ENCODE measurements at regions not wholly inside any gene's neighbourhood (a gene's known extent, or its start where the extent isn't known, plus 50 kb on each side); places are given as distances from the start of the nearest gene placed in this dataset.
A peak's percentile ranks its signal among the peaks of the same experiment; 100 is the strongest.

DNA sequence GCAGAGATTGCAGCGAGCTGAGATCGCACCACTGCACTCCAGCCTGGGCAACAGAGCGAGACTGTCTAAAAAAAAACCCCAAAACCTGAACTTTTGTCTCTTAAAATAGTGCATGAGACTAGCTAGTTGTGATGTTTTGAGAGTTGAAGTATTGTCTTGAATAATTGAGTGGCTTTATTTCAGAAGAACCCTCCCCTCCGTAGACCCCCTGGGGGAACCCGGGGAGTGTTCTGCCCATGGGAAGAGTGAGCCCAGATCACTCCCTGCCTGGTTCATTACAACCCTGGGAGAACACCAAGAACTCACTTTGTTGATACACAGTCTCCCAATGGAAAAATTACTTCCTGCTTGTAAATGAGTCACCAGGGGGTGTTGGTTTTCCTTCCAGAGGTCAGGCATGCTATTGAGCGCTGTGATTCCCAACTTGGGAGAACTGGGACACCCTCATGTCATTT, 65.3 kb upstream of the SHISA3 start (continued):
- TF ChIP-seq POU2F2 (IDR thresholded peaks at IDR 0.05; ENCODE audit: borderline replicate concordance, low read depth, low read length) (no peak), ZSCAN29 (IDR thresholded peaks at IDR 0.05) (no peak), PAX5 (IDR thresholded peaks at IDR 0.05; ENCODE audit: borderline replicate concordance, low read depth, low read length) (0 out of 2 replicates have a peak, but pooled peaks have one; percentile 17), HCFC1 (IDR thresholded peaks at IDR 0.05; ENCODE audit: low read length) (no peak), NRF1 (conservative IDR thresholded peaks at IDR 0.05; ENCODE audit: low read depth, low read length) (no peak), HDGF (IDR thresholded peaks at IDR 0.05) (no peak), FOXM1 (IDR thresholded peaks at IDR 0.05; ENCODE audit: low read depth, low read length) (peak; percentile 41; the same call in 1 of the 2 replicates), PML (IDR thresholded peaks at IDR 0.05; ENCODE audit: low read length) (no peak; the same call in none of the 2 replicates), CBFB (IDR thresholded peaks at IDR 0.05; ENCODE audit: low read depth) (no peak), RAD51 (IDR thresholded peaks at IDR 0.05) (no peak), TARDBP (IDR thresholded peaks at IDR 0.05; ENCODE audit: borderline replicate concordance) (no peak), SMC3 (IDR thresholded peaks at IDR 0.05; ENCODE audit: borderline replicate concordance, low read length) (no peak), SIX5 (IDR thresholded peaks at IDR 0.05; ENCODE audit: low read depth, low read length, severe bottlenecking) (no peak), JUNB (IDR thresholded peaks at IDR 0.05) (peak; percentile 44), CBX3 (IDR thresholded peaks at IDR 0.05; ENCODE audit: borderline replicate concordance, low read depth) (no peak), BMI1 (IDR thresholded peaks at IDR 0.05; ENCODE audit: borderline replicate concordance) (no peak), SMAD1 (IDR thresholded peaks at IDR 0.05; ENCODE audit: low read depth, partially characterized antibody) (no peak), BHLHE40 (IDR thresholded peaks at IDR 0.05; ENCODE audit: borderline replicate concordance in 1 of 2, low read depth in 2 of 2, low read length in 1 of 2) (no peak), ZNF217 (IDR thresholded peaks at IDR 0.05) (no peak), LARP7 (IDR thresholded peaks at IDR 0.05) (no peak)
- TF ChIP-seq, protein P1, sequence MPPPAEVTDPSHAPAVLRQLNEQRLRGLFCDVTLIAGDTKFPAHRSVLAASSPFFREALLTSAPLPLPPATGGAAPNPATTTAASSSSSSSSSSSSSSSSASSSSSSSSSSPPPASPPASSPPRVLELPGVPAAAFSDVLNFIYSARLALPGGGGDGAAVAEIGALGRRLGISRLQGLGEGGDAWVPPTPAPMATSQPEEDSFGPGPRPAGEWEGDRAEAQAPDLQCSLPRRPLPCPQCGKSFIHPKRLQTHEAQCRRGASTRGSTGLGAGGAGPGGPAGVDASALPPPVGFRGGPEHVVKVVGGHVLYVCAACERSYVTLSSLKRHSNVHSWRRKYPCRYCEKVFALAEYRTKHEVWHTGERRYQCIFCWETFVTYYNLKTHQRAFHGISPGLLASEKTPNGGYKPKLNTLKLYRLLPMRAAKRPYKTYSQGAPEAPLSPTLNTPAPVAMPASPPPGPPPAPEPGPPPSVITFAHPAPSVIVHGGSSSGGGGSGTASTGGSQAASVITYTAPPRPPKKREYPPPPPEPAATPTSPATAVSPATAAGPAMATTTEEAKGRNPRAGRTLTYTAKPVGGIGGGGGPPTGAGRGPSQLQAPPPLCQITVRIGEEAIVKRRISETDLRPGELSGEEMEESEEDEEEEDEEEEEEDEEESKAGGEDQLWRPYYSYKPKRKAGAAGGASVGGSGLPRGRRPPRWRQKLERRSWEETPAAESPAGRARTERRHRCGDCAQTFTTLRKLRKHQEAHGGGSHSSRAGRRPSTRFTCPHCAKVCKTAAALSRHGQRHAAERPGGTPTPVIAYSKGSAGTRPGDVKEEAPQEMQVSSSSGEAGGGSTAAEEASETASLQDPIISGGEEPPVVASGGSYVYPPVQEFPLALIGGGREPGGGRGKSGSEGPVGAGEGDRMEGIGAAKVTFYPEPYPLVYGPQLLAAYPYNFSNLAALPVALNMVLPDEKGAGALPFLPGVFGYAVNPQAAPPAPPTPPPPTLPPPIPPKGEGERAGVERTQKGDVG (CRISPR knock-in tag; IDR thresholded peaks at IDR 0.05): no peak
- TF ChIP-seq, protein P2, sequence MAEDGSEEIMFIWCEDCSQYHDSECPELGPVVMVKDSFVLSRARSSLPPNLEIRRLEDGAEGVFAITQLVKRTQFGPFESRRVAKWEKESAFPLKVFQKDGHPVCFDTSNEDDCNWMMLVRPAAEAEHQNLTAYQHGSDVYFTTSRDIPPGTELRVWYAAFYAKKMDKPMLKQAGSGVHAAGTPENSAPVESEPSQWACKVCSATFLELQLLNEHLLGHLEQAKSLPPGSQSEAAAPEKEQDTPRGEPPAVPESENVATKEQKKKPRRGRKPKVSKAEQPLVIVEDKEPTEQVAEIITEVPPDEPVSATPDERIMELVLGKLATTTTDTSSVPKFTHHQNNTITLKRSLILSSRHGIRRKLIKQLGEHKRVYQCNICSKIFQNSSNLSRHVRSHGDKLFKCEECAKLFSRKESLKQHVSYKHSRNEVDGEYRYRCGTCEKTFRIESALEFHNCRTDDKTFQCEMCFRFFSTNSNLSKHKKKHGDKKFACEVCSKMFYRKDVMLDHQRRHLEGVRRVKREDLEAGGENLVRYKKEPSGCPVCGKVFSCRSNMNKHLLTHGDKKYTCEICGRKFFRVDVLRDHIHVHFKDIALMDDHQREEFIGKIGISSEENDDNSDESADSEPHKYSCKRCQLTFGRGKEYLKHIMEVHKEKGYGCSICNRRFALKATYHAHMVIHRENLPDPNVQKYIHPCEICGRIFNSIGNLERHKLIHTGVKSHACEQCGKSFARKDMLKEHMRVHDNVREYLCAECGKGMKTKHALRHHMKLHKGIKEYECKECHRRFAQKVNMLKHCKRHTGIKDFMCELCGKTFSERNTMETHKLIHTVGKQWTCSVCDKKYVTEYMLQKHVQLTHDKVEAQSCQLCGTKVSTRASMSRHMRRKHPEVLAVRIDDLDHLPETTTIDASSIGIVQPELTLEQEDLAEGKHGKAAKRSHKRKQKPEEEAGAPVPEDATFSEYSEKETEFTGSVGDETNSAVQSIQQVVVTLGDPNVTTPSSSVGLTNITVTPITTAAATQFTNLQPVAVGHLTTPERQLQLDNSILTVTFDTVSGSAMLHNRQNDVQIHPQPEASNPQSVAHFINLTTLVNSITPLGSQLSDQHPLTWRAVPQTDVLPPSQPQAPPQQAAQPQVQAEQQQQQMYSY (CRISPR knock-in tag; IDR thresholded peaks at IDR 0.05): no peak
- TF ChIP-seq, protein P3, sequence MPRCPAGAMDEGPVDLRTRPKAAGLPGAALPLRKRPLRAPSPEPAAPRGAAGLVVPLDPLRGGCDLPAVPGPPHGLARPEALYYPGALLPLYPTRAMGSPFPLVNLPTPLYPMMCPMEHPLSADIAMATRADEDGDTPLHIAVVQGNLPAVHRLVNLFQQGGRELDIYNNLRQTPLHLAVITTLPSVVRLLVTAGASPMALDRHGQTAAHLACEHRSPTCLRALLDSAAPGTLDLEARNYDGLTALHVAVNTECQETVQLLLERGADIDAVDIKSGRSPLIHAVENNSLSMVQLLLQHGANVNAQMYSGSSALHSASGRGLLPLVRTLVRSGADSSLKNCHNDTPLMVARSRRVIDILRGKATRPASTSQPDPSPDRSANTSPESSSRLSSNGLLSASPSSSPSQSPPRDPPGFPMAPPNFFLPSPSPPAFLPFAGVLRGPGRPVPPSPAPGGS (IDR thresholded peaks at IDR 0.05; ENCODE audit: borderline replicate concordance, insufficient read depth, low read depth, low read length, poor library complexity, severe bottlenecking): no peak
- TF ChIP-seq, protein P4, sequence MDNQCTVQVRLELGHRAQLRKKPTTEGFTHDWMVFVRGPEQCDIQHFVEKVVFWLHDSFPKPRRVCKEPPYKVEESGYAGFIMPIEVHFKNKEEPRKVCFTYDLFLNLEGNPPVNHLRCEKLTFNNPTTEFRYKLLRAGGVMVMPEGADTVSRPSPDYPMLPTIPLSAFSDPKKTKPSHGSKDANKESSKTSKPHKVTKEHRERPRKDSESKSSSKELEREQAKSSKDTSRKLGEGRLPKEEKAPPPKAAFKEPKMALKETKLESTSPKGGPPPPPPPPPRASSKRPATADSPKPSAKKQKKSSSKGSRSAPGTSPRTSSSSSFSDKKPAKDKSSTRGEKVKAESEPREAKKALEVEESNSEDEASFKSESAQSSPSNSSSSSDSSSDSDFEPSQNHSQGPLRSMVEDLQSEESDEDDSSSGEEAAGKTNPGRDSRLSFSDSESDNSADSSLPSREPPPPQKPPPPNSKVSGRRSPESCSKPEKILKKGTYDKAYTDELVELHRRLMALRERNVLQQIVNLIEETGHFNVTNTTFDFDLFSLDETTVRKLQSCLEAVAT (IDR thresholded peaks at IDR 0.05): no peak
